DMS153 (cell line): ENCODE measurements at regions not wholly inside any gene's neighbourhood (a gene's known extent, or its start where the extent isn't known, plus 50 kb on each side); places are given as distances from the start of the nearest gene placed in this dataset.
"Not testable (repeated sequence)": the region's sequence is repeated elsewhere in the genome, so short reads cannot be mapped to it uniquely, and the experiment has no call there.

ENCODE experiments used
- DNase-seq: peaks from one replicate; lab custom pipeline; 2025; lab: John Stamatoyannopoulos, UW

DNA sequence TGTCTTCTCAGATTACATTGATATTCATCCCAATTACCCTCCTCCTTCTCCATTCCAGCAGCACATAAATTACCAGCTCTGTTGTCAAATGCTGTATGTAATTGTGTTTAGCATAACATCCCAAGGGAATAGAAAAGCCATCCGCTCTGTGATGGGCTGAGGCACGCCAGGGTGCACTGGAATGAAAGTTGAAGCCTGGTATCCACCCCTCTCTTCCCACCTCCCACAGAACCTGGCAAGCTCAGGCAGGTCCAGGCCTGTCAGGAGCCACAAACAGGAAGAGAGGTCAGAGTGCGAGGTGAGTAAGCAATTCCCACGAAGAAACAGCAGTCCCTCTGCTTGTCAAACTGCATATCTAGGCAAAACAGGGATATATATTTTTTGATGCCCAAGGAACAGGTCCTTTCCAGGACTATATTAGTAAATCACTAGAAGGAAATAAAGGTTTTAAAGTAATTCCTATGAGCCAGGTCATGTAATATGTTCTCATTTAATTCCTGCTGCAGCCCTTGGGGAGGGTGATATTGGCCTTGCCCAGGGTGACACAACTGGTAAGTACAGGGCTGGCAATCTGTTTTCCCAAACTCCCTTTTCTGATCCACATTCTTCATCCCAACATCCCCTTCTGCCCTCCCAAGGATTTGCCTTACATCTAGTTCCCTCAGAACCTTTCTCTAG, 155.6 kb upstream of the GHITM start:
- DNase-seq: peak; percentile 78

DNA sequence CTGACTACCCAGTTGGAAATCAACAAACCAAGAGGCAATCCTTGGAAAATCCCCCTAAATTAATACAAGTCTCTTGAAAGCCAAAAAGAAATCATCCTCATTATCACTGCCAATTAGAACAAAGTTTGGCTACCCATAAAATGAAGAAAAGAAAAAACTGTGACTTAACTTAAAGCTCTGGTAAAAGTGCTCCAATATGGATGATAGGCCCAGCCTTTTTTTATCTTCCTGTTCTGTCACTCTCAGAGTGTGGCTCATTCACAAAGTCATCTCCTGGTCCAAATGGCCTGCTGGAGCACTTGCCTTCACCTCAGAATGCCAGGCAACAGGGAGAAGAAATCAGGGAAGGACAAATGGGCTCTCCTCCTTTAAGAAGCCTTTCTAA, 155.1 kb upstream of the GHITM start:
- no peak for DNase-seq

DNA sequence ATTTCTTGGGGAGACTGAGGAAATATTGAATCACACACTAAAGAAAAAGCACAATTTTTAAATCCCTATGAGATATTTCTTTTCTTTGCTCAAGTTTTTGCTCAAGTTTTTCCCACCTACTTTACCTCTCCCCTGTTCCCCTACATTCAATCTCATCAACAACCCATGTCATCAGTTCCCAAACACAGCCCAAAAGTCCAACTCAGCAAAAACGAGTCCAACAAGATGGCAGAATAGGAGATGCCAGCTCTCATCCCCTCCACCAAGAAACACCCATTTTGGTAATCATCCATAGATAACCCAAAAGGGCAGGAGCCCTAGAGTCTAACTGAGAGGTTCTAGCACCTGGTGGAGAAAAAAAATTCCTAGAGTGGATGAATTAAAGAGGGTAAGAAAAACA, 152.5 kb upstream of the GHITM start:
- no peak for DNase-seq

DNA sequence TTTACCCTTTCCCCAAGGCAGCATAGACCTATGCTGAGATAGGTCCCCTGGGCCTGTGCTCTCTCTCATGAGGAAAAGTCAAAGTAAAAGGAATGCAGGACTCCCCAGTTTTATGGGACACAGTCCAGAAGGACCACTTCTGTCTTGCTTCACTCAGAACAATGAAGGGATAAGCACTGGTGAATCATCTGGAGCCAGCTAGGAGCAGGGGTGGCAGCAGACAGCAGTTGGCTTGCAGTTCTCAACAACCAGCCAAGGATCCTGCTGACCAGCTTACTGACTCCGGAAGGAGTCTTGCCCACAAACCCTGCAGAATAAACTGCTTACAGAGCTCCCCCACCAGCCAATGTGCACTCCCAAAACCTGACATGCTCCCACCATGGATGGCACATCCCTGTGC, 152.1 kb upstream of the GHITM start:
- no peak for DNase-seq

DNA sequence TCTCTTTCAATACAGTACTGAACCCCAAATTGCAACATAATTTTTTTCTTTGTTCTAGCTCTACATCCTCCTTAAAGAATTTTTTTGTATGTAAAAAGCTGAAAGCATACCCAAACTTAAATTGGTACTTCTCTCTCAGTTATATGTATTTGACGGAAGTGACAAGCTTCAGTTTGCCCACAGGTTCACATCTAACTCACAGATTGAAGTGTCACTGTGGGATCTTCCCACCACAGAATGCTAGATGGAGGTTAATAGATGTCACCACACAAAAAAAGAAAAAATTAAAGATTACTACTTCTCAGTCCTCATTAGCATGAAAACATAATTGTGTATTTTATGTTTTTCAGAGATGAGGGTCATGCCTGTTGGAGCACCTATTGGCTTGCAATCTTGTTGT, 150.9 kb upstream of the GHITM start:
- no peak for DNase-seq

DNA sequence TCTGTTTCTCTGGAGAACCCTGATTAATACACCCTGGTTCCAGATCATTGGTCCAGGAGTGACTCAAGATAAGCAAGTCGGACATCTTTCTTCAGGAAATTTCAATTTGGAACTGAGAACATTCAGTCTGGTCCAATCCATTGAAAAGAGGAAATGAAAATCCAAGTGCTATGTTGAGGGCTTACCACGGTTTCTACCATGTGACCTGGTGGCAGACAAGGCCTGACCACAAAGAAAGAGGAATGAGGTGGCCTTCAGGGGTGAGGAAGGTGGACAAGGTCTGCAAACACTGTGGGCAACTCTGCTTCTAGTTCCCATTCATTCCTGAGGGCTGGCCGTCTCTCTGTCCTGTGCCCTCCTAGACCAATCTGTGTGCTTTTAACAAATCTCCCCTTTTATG, 149.2 kb upstream of the GHITM start:
- no peak for DNase-seq

DNA sequence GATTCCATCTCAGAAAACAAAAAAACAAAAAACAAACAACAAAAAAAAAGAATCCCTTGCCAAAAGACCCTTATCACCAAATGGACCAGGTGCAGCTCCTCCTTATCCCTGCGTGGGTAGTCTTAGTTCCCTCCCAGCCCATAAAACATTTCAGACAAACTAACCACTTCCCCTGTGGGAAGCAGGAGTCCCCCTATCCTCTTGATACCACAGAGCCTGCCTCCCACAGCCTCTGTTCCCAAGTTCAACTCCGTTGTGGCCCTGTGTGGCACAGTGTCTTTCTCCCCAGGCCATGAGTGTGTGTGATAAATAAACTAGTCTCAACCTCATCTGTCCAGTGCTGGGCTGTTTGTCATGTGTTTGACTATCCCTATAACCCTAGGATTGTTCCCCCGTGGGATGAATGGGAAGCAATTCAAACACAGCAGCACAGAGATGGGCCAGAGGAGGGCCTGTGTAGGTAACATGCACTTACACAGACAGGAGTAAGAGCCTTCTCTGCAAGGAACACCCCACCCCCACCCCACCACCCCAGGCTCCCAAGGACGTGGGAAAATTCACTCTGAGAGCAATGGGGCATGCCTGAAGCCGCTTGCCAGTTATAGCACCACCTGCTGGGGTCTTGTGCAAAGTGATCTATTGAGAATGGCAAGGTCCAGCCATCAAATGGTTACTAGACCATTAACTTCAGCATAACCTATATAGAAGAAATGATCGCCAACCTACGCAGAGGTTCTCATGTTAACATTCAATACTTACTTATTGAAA, 147.1 kb upstream of the GHITM start:
- DNase-seq: no peak

DNA sequence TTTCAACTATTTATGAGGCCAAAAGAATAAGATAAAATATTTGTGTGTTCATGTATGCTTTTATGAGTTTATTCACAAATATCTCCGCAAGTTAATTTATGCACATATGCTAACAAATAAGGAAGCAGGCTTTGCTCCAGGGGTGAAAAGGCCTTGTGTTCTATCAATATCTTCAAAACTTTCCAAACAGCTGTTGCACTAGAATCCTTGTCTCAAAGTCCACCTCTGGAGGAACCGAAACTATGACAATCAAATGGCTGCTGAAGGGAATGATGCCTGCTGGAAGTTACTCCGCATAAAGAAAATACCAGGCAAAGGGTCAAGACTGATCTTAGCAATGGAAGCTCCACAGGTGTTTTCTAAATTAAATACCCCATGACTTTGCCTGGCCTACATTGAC, 145.0 kb upstream of the GHITM start:
- no peak for DNase-seq

DNA sequence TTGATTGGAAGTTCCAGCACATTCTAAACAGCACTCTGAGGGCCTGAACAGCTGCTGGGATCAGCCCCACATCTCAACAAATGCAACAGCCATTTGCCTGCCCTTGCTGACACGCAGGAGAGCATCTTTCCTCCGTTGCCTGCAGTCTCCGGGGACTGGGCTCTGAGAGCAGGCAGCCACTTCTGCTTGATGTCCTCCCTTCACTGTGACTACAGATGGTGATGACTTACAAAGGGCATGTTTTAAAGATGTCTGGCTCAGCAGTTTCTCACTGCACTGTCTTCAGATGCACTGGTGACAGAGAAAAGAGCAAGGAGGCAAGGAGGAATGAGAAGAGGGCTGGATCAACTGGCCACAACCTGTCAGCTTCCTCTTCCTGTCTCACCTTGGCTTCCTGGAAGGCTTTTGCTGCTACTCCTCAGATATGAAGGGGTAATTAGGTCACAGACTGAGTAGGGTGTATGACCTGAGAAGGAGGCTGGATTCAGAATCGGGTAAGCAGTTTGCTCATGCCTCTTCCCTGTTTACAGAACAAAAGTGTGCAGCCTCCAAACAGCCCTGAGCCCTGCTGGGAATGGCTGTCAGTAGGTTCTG, 143.5 kb upstream of the GHITM start:
- DNase-seq: no peak

DNA sequence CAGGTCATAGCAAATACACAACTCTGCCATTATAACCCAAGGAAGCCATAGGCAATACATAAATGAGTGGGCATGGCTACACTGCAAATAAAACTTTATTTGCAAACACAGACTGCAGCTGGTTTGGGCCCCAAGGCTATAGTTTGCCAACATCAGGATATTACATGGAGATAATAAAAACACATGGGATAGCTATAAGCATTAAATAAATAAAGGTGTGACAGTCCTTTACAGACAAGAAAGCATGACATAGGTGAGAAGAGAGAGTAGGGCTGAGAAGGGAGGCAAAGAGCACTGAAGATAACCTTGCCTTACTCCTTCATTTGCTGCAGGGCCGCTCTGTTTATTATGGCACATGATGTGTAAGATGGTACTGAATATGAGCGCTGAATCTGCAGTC, 135.1 kb upstream of the GHITM start:
- no peak for DNase-seq

DNA sequence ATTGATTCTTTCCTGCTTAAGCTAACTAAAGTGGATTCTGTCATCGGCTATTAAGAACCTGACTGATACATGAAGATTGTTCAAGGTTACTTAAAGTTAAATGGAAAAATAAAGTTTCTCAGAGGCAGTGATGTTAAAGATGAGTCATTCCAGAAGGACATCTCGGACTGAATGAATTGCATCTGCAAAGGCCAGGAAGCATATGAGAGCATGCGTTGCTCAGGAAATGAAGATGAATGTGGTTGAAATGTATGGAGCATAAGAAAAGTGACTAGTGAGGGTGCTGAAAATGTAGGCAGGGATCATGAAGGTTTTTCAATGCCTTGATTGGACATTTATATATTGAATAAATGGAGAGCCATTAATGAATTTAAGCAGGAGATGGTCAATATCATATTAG, 133.9 kb upstream of the GHITM start:
- no peak for DNase-seq

DNA sequence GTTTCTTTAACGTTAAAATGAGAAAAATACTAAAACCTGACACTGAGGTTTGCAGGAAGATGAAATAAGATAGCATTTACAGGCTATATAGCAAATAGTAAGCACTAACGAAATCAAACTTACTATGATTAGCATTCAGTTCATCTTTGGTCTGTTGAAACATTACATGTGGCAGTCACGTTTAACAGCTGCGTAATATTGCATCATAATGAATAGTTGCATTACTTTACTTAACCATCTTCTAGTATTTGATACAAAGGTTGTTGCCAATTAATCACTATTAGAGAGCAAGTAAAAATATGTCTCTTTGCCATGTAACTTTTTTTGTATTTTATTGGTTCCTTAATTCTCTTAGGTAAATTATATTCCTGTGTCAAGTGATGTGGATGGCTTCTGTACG, 131.8 kb upstream of the GHITM start:
- DNase-seq: no peak

DNA sequence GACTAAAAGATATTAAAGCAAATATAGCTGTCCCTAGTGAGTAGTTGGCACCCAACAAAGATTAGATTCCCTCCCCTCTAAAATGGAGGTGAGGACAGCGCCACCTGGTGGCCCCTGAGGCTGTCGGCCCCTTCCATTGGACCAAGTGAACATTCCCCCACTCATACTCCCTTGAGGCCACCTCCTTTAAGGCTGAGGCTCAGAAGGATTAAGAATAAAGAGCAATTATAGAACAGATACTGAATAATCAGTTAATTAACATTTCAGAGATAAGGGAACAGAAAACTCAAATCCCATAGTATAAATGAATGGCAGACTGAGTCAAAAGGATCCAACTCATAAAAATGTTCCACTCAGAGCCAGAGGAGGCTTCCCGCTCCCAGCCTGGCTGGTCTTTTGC, 130.4 kb upstream of the GHITM start:
- no peak for DNase-seq

DNA sequence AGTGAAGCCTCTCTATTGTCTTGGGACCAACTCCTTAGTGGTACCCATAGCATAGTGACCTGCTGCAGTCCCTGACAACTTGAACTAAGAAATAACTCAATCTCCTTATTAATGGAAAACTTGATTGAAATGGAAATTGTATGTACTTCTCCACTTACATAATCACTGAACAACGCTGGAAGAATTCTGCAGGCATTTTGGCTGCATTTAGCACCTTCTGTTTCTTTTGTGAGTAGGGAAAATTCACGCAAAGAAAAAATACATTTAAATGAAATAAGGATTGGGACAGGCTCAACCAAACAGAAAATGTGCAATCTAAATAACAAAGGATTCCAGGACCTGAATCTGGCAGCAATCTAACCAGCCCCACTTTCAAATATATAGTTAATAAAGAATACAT, 126.9 kb upstream of the GHITM start:
- no peak for DNase-seq

DNA sequence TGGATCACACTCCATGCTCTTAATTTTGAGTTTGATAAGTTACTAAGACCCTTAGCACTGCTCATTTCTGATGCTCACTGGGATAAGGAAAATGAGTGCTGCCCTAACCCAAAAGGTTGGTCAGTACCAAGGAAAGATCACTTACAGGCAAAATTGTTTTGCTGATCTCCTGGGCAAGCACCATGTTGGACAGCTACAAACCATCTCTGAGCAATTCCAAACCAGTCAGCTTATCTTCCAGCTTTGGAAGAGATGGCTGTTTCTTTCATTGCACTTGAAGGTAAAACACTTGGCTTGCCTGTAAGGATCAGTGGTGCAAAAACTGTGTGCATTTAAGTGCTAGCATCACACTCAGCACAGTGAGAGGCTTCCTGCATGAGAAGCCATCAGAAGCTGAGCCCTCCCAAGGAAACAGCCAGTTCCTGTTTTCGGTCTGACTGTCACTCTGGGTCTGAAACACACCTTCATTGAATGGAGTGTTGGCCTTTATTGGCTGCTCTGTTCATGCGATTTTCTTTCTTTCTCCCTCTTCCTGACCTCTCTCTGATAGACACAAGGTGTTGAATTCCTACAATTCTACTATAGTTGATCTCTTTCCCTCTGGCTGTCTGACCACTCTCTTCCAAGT, 126.4 kb upstream of the GHITM start:
- no peak for DNase-seq

DNA sequence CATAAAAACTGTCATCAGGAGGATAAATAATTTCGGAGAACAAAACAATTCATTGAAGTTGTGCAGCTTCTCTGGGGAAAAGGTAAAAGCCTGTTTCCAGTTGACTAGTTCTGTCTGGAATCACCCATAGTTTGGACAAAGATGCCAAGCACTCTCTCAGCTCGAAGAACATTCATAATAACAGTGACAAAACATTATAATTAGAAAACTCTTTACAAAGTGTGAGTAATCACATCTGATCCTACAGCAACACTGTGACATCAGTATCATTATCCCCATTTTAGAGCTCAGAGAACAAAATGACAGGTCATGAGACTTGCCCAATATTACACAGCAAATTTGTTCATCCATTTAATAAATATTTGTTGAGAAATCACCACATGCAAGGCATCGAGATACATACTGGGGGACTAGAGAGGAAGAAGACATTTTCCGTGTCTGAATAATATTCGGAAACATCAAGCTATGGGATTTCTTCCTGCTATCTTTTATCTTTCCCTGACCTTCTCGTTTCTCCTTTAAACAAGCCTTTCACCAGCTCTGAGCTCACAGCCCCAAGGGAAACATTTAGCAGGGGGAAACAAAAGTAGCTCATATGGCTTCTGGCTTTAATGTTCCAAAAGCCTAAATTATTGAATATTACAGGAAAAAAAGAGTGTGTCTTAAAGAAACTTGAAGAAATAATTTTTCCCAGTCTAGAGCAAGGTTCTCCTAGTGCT, 123.3 kb upstream of the GHITM start:
- DNase-seq: no peak

DNA sequence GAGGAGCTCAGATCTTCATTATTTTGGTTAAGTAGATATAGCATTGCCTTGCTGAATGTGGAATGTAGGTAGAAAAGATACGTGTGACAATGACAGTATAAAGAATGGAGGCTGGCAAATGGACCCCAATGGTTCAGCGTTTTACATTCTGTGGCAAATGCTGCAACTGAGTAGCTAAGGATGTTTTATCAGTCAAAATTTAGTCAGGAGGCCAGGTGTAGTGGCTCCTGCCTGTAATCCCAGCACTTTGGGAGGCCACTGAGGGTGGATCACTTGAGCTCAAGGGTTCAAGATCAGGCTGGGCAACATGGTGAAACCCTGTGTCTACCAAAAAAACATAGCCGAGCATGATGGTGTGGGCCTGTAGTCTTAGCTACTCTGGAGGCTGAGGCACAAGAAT, 120.5 kb upstream of the GHITM start:
- DNase-seq: no peak

DNA sequence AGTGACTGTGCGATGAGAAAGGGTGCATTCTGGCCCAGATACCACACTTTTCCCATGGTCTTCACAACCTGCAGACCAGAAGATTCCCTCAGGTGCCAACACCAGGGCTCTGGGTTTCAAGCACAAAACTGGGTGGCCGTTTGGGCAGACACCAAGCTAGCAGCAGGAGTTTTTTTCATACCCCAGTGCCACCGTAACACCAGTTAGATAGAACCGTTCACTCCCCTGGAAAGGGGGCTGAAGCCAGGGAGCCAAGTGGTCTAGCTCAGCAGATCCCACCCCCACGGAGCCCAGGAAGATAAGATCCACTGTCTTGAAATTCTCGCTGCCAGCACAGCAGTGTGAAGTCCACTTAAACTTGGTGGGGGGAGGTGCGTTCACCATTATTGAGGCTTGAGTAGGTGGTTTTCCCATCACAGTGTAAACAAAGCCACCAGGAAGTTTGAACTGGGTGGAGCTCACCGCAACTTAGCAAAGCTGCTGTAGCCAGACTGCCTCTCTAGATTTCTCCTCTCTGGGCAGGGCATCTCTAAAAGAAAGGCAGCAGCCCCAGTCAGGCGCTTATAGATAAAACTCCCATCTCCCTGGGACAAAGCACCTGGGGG, 119.4 kb upstream of the GHITM start:
- DNase-seq: not testable (repeated sequence)

DNA sequence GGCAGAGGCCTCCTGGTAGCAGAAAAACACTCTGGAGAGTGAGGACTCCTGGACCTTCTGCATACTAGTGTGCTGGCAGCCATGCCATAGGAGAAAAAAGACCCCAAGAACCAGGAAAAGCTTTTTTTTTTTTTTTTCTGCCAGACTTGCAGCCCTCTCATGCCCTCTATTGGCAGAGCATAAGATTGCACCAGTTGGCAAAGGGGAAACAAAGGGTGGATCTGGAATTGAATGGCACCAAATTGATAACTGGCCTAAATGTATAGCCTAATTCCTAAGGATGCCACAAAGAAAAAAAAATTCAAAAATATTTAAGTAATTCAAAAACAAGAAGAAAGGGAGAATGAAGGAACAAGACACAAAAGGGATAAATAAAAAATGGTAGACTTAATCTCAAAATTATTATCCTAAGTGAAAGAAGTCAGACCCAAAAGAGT, 112.5 kb upstream of the GHITM start:
- DNase-seq: no peak

DNA sequence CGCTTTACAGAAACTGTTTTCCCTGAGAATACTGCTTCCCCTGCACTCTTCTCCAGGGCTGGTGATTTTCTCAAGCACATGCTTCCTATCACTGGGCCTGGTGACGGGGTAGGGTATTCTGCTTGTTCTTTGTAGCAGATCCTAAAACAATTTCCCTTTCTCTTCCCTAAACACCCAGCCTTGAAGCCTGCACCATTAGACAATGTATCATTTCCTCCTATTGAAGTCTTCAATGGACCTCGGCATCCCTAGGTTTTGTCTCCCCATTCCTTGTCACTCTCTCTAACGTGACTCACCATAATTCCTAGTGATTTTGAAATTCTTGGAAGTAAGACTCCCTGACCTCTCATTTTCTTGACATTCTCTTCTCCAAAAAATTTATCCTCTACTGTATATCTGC, 109.5 kb upstream of the GHITM start:
- DNase-seq: no peak

DNA sequence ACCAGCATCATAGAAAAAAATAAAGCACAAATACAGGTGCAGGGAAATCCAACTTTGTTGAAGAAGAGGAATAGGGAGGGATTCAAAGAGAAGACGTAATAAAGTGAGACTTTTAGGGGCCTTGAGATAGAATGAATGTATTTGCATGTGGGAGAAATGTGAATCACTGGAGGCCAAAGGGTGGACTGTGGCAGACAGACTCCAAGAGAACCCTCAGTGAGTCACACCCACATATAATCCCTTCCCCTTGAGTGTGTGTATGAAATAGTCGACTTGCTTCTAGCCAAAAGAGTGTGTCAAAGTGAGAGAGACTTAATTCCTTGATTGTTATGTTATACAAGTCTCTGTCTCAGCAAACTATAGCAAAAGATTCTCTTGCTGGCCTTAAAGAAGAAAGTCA, 101.3 kb upstream of the GHITM start:
- DNase-seq: no peak

DNA sequence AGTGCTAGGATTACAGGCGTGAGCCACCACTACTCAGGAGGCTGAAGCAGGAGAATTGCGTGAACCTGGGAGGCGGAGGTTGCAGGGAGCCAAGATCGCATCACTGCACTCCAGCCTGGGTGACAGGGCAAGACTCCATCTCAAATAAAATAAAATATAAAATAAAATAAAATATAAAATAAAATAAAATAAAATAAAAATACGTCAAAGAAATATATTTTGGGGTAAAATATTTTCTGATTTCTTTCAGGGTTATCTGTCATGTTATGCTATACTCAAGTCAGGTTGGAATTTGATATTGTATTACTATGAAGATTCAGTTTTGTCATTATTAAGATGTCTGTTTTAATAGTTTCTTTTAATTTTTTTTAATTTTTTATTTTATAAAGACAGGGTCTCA, 99.4 kb upstream of the GHITM start:
- DNase-seq: no peak
